ENCODE measurements at regions not wholly inside any gene's neighbourhood (a gene's known extent, or its start where the extent isn't known, plus 50 kb on each side); places are given as distances from the start of the nearest gene placed in this dataset.

DNA sequence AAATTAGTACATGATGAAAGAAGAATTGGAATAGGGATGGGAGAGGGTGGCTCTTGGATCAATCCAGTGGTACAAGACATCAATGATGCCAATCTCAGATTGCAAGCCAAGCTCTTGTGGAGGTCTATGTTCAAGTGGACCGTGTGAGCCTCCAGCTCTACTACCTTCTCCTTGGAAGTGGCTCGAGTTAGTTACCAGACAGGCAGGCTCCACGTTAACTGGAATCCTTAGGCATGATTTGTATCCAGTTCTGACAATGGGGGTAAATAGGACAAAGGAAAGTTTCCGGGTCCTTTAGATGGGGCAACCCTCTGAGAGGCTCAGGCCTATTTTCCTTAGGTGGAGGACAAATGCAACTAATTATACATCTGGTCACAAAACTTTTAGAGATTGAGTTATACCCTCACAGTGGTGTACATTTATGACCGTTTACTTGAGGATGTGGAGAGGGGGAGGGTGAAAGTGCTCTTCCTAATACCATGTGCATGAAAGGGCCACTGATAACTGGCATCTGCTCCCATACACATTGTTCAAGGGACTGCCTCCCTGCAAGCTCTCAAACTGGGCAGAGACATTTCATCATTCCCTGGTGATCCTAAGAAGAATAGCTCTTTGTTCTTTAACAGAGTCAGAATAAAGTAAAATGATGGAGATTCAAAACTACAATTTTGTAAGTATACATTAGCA lies 180.2 kb downstream of the SOCS6 start:
- DNase-seq: no peak

DNA sequence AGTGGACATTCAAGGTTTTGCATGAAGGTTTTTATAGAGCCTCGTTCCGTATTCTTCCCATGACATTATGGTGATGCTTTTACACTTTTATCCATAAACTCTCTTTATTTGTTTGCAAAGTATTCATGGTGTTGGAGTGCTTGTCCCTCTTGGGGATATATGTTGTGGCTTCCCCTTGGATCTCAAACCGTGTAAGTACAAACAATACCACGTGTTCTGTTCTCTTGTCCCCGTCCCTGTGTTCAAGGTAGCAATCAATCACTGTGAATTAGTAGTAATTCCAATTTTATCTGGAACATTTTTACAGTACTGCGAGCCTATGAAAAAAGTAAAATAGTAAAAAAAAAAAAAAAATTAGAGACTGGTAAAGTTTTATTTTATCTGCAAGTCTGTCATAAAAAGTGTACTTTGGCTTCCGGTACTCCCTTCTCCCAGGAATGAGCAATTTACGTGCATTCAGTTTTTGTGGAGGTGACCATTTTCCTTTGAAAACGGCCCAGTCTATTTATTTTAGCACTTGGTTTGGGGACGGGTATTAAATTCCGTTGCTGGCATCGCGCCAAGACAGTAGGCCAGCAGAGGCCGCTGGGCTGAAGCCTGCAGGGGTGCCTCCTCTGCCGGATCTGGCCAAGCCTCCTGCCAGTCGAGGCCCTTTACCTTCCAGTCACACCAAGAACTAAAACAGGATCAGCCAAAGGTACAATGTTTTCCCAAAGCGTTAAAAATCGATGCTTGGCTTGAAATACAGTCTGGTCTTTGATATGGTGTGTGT lies 175.7 kb downstream of the SOCS6 start:
- DNase-seq: no peak

DNA sequence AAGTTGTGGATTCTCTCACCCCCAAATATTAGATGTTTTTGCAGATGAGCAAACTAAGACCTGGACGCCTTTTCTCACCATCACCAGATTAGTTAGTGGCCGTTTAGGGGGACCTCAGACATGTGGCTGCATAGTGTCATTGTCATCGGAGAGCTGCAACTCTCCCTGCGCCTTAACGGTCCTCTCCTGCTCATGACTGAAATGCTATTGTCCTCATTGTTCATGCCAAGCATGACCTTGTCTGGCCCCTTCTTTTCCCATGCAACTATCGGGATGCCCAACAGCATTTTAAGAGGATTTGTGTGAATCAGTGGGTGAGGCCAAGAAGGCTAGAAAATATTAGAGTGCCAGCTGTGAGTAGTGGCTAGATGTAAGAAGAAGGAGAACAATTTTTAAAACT lies 174.2 kb downstream of the SOCS6 start:
- no peak for DNase-seq

DNA sequence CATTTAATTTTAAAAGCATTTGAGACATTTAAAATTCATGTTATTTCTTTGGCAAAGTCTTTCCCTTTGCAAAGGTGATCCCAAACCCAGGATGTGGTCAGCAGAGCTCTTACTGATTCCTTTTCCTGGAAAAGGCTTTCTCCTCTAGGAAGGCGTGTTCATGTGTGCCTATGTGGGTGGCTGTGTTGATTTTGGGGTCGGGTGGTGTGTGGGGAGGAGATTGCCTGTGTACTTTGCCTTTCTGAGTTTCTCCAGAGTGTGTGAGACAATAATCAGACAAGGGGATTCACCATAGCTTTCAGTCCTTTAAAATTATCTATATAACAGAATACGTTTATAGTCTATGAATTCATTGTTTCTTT lies 173.2 kb downstream of the SOCS6 start:
- DNase-seq: no peak

DNA sequence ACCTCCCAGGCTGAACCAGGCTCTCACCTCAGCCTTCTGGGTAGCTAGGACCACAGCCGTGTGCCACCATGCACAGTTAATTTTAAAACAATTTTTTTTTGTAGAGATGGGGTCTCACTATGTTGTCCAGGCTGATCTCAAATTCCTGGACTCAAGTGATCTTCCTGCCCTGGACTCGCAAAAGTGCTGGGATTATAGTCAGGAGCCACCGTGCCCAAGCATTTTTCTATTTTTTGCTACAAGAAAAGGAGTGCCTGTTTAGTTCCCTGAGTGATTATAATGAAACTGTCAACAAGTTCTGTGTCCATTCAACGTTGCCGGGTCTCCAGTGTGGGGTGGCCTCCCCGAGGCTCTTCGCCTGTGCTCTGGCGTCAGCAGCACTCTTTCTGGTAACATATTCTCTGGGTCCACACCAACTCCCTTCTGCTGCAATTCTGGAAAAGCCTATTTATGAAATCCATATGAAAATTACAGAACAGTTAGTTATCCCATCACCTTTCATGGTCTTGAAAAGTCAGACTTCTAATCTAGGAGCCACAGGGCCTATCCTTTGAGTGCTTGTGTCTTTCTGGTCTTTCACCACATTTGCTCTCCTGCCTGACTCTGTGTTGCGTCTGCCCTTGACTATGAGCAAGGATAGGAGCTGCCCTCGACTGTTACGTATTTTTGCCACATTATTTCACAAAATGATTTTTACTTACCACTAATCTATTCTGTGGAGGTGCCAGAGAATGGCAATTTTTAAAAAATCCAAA lies 172.7 kb downstream of the SOCS6 start:
- no peak for DNase-seq

DNA sequence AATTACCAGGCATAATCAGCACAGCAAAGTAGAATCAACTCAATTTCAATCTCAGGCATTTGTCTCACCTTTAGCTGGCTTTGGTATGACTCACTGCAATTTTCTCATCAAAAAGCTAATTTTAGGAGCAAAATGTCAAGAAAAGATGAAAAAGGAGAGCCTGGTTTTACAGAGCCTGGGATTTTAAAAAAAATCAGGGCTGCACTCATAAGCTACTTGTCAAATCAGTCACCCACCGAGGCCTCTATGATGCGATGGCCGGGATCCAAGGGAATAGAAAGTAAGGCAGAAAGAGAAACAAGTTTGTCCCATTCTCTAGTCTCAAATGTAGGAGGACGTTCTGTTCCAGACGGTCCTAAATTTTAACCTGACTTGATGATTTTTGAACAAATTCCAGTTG lies 170.9 kb downstream of the SOCS6 start:
- no peak for DNase-seq

DNA sequence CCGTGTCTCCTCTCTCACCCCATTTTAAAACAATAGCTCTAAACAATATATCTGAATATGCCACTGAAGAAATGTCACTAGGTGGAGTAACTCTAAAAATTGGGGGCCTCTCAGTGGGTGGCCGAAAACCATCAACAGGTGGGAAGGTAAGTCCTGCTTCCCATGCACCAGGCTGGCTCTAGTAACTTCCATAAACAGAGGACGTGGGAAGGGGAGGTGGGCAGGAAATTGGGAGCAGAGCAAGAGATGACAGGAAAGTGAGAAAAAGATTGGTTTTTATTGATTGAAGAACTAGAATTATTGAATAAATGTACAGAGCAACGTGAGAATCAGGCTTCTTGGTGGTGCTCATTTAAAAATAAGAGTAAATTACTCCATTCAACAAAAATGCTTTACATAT lies 170.4 kb downstream of the SOCS6 start:
- DNase-seq: no peak

DNA sequence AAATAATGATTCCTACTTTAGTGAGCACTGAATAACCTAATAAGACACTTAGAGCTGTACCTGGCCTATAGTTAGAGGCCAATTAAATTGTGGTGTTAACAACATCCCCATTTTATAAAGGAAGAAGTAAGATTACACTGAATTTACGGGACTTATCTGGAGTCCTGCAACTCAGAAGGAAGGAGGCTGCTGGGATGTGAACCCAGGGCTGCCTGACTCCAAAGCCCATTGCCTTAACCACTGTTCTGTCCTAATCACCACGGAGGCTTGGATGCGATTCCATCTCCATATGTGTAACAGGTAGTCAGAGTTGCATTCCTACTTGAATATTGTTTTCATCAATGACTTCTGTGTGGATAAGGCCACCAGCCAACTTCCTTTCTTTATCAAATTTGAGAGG lies 168.9 kb downstream of the SOCS6 start:
- DNase-seq: no peak

DNA sequence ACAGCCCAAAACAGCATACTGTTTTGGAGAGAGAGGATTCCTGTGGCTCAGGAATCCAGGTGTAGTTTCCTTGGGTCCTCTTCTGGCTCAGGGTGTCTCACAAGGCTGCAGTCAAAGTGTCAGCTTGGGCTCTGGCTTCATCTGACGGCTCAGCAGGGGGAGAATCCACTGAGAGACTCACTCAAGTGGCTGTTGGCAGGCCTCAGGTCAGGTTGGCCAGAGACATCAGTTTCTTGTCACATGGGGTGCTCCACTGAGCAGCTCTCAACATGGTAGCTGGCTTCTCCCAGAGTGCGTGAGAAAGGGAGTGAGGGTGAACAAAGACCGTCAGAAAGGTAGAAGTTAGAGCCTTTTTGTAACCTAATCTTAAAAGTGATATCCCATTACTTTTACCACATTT lies 168.4 kb downstream of the SOCS6 start:
- no peak for DNase-seq

DNA sequence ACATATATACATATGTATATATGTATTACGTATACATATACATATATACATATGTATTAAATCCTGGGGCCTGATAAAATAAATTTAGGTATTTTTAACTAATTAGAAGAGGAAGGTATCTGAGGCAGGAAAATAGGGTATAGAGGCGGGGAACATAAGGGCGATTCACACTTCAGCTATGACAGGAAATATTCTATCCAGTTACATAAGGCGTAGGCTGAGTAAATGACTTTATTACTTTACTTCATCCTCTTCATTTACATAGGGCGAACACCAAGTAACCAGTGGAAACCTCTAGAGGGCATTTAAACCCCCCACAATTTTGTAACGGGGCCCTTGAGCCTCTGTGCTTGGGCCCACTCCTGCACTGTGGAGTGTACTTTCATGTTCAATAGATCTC lies 167.5 kb downstream of the SOCS6 start:
- no peak for DNase-seq

DNA sequence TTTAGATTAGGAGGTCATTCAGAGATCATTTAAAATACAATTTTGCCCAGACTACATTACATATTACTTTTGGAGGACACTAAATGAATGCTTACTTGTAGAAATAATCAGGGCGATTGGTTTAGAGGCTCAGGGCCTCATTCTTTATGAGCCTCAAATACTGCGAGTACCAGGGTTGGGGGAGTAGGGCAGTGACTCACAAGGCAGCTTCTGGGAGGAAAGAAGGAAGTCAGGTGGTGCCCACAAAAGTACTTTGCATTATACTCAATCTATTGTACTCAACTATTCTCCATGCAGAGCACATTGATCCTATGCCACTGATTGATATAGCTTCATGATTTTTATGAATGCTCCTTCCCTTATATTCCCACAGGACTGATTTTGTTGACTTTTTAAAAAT lies 166.9 kb downstream of the SOCS6 start:
- no peak for DNase-seq

DNA sequence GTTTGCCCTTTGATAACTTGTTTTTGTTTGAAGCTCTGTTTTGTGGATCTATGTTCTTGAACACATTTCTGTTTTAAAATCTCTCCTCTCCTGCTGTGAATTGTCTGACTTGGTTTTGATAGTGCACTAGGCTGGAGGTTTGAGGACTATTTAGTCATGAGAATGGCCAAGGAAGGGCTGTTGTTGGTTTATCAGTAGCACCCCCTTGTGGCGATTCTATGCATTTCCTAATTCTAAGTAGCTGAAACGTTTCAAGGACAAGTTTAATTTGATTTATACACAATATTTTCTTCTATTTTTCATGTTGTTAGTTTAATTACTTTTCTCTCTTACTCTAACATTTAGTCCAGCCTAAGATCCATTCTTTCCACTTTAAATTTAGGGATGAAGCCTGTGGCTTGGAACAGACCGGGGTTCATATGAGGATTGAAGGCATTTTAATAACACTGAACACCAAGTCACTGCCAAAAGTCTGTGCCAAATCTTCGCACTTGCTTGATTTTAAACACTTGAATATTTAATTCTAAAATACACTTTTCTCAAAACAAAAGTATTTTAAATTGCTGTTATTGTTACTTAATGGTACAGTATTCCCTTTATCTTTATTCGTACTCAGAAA lies 166.0 kb downstream of the SOCS6 start:
- no peak for DNase-seq

DNA sequence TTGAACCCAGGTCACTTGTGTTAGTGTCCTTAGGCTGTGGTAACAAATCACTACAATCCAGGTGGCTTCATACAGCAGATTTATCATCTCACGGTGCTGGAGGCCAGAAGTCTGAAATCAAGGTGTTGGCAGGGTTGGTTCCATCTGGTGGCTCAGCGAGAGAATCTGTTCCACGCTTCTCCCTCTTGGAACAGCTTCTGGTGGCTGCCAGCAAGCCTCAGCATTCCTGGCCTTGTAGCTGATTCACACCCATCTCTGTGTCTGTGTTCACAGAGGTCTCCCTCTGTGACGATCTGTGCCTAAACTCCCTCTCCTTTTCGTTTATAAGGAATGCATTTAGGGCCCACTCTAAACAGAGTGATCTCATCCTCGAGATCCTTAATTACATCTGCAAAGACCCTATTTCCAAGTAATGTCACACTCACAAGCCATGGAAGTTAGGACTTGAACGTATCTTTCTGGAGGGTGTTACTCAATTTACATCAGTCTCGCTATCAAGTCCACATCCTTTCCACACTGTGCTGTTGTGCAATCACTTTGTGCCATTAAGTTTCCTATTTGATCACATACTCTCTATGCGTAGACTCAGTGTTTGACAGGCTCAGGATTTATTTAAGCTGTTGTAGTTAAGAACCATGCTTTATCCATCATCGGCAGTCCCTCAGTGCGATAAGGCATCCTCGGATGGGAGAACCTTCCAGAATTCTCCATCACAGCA lies 164.4 kb downstream of the SOCS6 start:
- DNase-seq: no peak

DNA sequence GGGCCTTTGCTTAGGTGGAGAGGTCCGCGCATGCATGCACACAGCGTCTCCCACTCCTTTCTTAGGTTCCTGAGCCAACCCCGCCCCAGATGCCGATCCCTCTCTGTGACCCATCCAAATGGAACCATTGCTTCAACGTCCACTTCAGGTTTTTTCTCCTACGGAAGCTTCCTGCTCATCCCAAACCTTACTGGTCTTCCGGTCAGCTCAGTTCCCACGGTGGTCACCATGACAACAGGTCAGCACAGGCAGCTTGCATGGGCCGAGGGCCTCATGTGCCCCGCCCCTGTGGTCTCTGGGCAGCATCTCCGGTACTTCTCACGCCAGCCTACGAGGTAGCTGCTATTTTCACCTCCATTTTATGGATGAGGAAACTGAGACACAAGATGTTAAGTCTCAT lies 163.7 kb downstream of the SOCS6 start:
- DNase-seq: no peak

DNA sequence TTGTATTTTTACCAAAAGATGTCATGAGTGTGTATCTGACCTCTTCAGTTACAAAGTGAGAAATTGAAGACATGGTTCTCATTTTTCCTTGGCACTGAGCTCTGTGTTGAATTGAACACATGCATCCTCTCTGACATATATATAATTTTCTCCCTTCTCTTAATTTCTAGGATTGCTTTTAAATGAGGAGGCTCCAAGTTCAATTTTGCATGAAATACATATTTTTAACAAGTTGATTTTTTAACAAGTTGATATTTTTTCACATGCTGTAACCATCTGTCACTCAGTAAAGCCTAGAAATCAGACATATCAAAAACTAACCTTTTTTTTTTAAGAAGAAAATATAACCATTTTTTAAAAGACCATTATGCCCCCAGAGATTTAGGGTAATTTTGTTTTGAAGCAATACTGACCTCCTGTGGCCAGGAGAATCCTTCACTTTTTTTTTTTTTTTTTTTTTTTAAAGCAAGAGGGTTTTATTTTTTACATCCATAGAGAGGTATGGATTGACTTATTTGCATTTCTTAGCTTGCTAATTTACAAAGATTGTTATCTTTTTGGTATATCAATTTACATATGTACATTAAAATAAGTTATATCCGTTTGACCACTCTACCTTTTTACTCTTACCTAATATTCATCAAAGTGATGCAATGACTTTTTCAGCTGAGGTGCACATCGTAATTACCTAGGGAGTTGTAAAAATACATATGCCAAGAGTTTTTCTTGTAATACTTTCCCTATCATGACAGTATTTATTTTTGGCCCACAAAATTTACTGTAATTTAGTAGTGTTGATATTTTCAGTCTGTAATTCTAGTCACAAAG lies 161.8 kb downstream of the SOCS6 start:
- no peak for DNase-seq

DNA sequence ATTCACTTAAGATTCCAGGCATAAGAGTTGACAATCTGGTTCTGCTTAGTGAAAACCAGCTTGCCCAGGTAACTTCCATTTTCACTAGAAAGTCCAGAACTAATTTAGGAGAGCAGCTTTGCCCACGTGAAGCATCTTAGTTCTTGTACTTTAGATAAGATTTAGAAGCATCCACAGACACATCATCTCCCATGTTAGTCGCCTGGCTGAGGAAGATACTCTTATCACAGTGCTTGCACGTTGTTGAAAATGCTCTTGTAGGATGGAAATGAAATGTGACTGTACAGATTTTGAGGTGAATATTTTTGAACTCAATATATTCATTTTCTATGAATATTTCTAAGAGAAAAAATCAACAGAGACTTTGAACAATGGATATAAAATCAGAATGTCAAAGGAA lies 159.7 kb downstream of the SOCS6 start:
- DNase-seq: no peak

DNA sequence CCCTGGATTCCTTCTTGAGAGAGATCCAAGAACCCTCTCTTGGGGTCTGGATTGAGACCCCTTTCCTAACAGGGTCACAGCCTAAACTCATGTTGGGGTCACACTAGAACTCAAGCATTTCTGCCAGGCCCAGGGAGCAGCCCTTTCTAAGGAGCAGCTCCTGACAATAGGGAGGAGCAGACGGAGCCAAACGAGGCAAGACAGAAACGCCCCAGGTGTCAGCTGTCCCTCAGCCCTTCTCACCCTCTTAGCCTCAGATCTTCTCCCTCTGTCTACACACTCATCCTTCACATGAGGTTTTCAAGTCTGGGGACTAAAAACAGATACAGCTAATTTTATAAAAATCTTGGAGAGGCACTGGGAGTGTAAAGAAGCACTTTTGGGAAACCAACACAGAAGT lies 157.2 kb downstream of the SOCS6 start:
- no peak for DNase-seq

DNA sequence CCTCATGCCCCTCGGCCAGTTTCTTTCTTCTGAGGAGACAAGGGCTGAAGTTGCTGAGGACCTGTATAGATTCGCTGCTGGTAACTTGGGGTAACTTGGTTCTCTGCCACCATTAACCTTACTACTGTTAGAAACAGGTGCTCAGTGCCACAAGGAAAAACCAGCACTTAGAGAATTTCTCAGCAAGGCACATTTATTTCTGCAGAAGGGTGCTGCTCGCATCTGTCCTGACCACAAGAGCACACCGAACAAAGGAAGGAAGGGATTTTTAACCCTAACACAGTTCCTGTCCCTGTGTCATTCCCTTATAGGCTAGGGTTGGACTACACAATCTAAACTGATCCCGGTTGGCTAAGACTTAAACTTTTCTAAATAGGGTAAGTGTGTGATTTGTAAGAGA lies 154.1 kb downstream of the SOCS6 start:
- no peak for DNase-seq

DNA sequence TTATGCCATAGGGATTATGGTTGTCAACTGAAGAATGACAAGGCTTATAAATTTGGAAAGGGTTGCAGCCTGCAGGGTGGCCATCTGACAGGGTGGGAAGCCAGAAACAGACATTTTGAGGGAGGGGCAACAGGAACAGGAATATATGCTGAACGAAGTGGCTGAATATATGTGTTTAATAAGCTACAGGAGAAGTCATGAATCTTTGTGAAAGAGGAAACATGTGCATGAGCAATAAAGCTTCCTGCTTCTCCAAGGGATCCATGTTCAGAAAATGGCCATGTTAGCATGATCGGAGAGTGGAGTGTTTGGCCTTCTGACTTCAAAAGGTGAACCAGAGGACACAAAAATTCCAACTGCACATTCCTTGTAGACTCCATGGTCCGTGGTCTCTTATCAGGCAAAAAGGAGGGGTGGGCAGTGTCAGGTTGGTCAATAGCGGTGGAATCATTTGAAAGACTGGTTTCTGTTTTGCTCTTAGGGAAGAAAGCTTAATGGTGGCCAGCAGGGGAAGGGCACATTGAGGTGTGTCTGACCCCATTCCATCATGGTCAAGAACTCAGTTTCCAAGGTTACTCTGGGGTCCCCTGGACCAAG lies 144.1 kb downstream of the SOCS6 start:
- no peak for DNase-seq

DNA sequence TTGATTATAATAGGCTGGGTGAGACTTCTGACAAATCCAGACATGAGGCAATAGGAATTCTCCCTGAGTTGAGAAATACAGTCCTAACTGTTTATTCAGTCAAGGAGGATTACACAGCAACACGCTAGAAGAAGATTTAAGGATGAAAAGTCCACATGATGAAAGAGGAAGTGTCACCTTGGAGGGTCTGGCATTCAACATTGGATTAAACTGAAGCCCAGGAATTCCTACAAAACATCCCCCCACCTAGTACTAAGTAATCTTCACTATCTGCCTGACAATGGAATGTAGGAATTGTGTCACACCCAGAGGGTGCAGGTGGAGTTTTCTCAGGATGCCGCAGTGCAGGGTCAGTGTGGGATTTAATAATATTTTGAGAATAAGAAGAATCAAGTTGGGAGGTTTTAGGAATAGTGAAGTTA lies 142.4 kb downstream of the SOCS6 start:
- no peak for DNase-seq

DNA sequence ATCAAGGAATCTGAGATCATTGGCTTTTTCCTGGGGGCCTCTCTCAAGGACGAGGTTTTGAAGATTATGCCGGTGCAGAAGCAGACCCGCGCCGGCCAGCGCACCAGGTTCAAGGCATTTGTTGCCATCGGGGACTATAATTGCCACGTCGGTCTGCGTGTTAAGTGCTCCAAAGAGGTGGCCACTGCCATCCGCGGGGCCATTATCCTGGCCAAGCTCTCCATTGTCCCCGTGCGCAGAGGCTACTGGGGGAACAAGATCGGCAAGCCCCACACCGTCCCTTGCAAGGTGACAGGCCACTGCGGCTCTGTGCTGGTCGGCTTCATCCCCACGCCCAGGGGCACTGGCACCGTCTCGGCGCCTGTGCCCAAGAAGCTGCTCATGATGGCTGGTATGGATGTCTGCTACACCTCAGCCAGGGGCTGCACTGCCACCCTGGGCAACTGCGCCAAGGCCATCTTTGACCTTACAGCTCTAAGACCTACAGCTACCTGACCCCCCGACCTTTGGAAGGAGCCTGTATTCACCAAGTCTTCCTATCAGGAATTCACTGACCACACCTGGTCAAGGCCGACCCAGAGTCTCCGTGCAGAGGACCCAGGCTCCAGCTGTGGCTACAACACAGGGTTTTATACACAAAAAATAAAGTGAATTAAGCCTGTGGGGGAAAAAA lies 141.8 kb downstream of the SOCS6 start:
- DNase-seq: no peak

All from activated CD4-positive, CD25-positive, alpha-beta regulatory T cell (primary cell).